GM12864 (cell line): ENCODE measurements at regions not wholly inside any gene's neighbourhood (a gene's known extent, or its start where the extent isn't known, plus 50 kb on each side); places are given as distances from the start of the nearest gene placed in this dataset.

Source experiments
- DNase-seq: peaks from one replicate; pipeline ENCODE4 v3.0.0-alpha.2; 2011; ENCODE audit warnings: low read depth
- H3K4me3 ChIP-seq: 2 replicates; pipeline ENCODE4 v1.5.1; 2011; ENCODE audit warnings: mild to moderate bottlenecking, low read depth, low read length, control low read depth
- CTCF ChIP-seq: IDR thresholded peaks from 2 replicates; pipeline ENCODE4 v1.5.1; 2011; ENCODE audit warnings: low read depth, mild to moderate bottlenecking, moderate library complexity, low read length, control low read depth, inconsistent platforms; ENCODE audit errors: missing control alignments

- TF ChIP-seq CTCF = no peak
- DNase-seq = no peak
- H3K4me3 ChIP-seq = no peak overlapping the region
Observed at GRCh38 chr1:235925016-235925415, 58.3 kb upstream of the LYST start.

DNA sequence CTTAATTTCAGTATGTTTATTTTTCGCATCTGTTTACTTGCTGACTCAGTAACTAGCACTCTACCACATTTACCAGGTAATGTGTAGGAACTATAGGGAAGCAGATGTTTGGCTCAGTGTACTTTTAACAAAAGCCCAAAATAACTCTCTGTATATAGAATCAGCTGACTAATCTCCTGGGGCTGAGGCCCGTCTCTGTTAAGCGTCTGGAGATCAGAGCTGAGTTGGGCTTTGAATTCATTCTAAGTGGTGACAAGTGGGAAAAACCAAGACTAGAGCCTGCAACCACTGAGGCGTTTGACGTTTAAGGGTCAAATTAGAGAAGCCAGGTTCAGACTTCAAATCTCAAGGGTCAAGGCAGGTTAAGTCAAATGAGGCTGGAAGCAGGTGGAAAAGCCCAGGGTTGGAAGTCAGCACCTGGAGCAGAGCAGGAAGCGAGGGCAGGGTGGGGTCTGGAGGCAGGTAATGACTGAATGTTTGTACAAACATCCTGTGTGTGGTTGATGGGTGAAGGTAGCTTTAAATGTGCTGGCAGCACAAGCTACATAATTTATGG, 56.8 kb upstream of the LYST start:
- no peak overlapping the region for H3K4me3 ChIP-seq
- TF ChIP-seq CTCF = no peak
- no peak for DNase-seq

DNA sequence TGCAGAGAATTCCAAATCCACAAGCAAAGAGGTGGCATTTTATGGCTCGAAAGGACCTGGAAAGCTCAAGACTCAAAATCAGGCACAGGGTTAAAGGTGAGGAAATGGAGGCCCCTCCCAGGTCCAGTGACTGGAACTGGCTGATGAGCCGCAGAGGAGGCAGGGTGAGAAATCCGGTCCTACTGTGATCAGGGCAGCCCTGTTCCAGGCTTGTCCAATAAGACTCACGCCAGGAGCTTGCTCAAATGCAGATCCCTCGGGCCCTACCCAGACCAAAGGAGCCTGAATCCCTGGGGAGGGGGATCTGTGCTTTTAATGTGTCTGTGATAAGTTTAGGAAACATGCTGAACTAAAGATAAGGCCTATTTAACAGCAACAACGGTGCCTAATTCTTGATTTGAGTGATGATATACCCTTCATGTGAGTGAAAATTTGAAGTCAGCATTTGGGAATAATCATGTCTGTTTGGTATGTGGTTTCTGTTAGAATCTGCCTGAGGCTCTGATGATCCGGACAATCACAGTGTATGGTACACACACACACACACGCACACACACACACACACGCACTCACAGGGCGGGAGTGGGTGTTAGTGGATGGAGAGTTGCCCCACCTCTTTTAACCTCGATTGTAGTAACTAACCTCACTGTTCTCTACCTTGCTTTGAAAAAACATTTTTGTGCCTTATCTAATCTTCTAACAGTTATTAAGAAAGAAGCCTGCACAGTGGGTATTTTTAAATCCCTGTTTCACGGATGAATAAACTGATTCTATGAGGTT, 54.1 kb upstream of the LYST start:
- no peak overlapping the region for H3K4me3 ChIP-seq
- no peak for DNase-seq
- no peak for TF ChIP-seq CTCF

DNA sequence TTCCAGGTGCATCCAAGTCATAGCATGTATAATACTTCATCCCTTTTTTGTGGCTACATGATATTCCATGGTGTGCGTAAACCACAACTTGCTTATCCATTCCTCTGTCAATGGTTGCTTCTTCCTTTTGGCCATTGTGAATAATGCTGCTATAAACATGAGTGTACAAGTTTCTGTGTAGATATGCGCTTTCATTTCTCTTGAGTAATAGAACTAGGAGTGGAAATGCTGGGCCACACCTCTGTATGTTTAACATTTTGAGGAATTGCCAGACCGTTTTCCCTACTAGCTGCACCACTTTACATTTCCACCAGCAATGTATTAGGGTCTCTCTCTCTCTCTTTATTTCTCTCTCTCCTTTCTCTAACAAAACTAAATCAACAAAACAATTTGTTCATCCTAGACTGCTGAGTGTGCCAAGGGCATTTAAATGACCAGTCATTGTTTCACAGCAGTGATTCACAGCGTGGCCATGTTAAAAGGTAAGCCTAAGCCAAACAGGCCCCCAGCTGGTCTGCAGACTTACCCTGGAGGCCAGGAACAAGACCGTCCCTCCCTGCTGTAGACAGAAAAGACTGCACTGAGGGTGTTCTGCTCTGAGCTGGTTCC, 53.2 kb upstream of the LYST start:
- H3K4me3 ChIP-seq = no peak overlapping the region
- DNase-seq = no peak
- TF ChIP-seq CTCF = no peak

DNA sequence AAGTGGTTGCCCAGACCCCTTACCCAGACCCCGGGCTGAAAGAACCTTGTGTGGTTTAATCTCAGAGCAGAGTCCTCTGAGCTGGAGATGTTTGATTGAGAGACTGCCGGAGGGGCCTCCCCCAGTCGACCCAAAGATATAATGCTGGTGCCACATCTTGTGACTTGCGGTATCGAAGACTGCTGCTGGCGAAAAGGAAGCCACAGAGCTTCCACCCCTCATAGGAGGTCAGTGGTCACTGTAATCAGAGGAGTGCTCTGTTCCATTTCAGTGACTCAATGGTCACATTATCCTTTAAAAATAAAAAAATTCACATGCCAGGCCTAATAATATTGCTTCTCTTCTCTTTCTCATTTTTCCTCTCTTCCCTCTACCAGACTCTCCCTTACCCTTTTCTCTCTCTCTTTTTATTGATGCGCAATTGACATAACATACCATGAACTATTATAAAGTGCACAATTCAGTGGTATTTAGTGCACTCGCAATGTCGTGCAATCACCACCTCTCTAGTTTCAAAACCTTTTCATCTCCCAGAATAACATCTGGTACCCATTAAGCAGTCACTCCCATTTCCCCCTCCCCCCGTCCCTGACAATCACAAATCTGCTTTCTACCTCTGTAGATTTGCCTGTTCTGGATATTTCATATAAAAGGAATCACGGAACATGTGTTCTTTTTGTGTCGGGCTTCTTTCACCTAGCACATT, 52.6 kb upstream of the LYST start:
- no peak for DNase-seq

GRCh38 chr1:235918465-235918864, 51.8 kb upstream of the LYST start:
- H3K4me3 ChIP-seq = no peak overlapping the region
- no peak for DNase-seq
- TF ChIP-seq CTCF = no peak

More for the DNA sequence above, 52.6 kb upstream of the LYST start:
- no peak overlapping the region for H3K4me3 ChIP-seq
- no peak for TF ChIP-seq CTCF
